ENCODE measurements at regions not wholly inside any gene's neighbourhood (a gene's known extent, or its start where the extent isn't known, plus 50 kb on each side); places are given as distances from the start of the nearest gene placed in this dataset.

DNA sequence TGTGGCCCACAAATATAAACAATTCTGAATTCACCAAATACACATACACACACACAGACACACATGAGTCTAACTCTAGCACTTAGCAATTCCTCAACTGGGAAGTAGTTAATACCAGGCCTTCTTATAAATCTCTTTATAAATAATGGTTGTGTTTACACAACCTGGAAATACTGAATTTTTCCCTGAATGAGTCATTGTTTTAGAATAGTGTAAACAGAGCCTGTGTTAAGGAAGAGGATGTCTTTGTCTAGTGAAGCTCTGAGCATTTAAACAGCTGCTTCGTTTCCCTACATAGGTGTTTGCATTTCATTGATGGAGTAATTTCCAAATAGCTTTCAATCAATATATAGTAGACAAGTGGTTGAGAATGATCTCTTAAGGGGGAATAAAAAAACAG is 218.8 kb downstream of the BTG1 start:
- TF ChIP-seq, protein P1, sequence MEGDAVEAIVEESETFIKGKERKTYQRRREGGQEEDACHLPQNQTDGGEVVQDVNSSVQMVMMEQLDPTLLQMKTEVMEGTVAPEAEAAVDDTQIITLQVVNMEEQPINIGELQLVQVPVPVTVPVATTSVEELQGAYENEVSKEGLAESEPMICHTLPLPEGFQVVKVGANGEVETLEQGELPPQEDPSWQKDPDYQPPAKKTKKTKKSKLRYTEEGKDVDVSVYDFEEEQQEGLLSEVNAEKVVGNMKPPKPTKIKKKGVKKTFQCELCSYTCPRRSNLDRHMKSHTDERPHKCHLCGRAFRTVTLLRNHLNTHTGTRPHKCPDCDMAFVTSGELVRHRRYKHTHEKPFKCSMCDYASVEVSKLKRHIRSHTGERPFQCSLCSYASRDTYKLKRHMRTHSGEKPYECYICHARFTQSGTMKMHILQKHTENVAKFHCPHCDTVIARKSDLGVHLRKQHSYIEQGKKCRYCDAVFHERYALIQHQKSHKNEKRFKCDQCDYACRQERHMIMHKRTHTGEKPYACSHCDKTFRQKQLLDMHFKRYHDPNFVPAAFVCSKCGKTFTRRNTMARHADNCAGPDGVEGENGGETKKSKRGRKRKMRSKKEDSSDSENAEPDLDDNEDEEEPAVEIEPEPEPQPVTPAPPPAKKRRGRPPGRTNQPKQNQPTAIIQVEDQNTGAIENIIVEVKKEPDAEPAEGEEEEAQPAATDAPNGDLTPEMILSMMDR (conservative IDR thresholded peaks at IDR 0.05), result no peak
- no peak overlapping the region for H3K27ac ChIP-seq

DNA sequence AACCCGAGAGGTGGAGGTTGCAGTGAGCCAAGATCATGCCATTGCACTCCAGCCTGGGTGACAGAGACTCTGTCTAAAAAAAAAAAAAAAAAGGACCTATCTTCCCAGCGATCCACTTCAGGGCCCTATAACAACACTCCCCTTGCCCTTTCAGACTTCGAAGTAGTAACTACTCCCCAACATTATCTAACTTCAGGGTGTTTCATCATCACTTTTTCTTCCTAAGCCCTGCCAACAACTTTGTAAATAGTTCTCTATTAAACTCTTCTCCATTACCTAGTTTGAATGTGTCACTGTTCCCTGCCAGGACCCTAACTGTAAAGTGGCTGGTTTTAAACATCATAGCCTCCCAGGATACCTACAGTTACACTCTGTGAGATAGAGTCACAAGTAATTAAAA is 220.8 kb downstream of the BTG1 start:
- no peak overlapping the region for H3K27ac ChIP-seq
- TF ChIP-seq, protein P1 (conservative IDR thresholded peaks at IDR 0.05), result no peak

DNA sequence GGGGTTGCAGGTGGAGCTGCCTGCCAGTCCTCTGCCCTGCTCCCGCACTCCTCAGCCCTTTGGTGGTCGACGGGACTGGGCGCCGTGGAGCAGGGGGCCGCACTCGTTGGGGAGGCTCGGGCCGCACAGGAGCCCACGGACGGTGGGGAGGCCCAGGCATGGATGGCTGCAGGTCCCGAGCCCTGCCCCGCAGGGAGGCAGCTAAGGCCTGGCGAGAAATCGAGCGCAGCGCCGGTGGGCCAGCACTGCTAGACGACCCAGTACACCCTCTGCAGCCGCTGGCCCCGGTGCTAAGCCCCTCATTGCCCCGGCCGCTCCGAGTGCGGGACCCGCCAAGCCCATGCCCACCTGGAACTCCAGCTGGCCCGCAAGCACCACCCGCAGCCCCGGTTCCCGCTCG is 221.8 kb downstream of the BTG1 start:
- no peak overlapping the region for H3K27ac ChIP-seq
- TF ChIP-seq, protein P1 (conservative IDR thresholded peaks at IDR 0.05), result no peak

DNA sequence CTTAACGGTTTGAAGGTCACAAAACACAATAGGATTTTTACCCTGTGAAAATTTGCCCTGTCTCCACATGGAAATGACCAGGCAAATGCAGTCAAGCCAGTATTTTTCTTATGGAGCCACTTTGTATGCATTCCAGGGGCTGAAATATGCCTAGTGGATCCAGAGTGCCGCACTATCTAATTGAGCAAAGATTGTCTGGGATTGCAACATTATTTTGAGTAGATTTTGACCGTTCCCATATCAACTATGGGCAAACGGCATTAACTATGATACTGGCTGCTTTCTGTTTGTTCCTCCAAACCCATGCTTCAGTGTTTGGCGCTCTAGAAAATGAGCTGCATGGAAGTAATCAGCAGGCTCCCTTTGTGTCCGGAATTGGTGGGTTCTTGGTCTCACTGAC is 223.0 kb downstream of the BTG1 start:
- H3K27ac ChIP-seq, result no peak overlapping the region
- TF ChIP-seq, protein P1 (conservative IDR thresholded peaks at IDR 0.05), result no peak

DNA sequence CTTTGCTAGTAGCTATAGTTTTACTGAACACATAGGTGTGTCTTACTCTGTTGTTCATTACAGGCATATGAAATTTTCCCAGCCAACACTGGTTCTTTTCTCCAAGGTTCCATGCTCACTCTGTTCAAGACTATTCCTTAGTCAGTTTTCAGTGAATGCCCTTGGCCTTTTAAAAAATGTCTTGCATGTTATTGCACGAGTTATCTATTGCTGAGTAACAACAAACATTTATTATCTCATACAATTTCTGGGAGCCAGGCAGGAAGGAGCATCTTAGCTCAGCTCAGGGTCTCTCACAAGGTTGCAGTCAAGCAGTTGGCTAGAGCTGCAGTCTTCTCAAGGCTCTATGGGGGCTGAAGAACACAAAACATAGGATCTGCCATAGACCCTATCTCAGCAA is 223.5 kb downstream of the BTG1 start:
- TF ChIP-seq, protein P1 (conservative IDR thresholded peaks at IDR 0.05), result no peak
- H3K27ac ChIP-seq, result no peak overlapping the region

DNA sequence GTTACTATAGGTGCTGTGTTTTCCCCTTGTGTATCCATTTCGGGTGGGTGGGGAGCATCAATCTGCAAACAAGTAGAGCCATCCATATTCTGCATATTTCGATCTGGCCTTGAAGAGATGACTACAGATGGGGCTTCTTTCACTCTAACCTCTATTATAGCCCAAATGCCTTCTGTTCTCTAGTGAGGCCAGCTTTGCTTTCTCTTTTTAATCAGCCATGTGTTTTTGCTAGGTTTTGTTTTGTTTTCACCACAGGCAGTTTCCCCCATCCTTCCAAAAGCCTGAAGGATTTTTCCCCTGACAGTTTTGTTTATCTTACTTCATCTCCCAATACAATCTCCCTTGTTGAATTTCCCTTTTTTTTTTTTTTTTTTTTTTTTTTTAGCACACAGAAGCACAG is 224.1 kb downstream of the BTG1 start:
- H3K27ac ChIP-seq, result no peak overlapping the region
- TF ChIP-seq, protein P1 (conservative IDR thresholded peaks at IDR 0.05), result no peak

DNA sequence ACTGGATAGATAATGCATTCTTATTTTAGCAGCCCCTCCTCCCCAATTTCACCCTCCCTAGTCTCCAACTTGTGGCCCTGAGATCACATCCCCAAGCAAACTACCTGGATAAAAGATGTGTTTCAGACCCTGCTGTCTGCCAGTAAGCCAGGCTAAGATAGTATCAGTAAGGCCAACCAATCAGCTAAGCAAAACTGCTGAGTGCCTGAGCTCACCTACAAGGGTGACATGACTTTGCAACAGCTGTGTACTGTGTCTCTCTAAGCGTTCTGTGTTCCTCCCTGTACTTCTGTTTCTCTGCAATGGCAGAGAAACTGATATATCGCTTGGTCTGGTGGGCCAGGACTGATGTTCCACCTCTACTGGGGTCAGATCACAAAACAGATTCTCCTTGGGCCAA is 224.9 kb downstream of the BTG1 start:
- TF ChIP-seq, protein P1 (conservative IDR thresholded peaks at IDR 0.05), result no peak
- H3K27ac ChIP-seq, result no peak overlapping the region

DNA sequence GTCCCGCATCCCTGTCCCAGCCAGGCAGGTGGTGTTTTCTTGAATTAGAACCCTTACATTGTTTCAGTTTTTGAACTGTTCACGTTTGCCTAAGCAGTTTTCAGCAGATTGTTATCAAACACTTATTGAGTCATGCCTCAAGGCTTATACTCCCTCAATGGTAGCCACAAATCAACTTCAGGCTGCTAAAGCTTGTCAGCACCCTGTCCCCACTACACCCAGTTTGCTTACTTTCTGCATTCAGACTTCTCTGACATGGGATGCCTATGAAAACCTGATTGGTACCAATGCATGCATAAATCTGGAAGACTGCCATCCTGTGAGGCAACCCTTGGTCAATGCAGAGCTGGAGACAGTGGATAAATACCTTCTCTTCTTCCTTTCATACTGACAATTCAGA is 225.4 kb downstream of the BTG1 start:
- no peak overlapping the region for H3K27ac ChIP-seq

More for the DNA sequence above, 225.4 kb downstream of the BTG1 start:
- TF ChIP-seq, protein P1 (conservative IDR thresholded peaks at IDR 0.05), result no peak
